ENCODE measurements at regions not wholly inside any gene's neighbourhood (a gene's known extent, or its start where the extent isn't known, plus 50 kb on each side); places are given as distances from the start of the nearest gene placed in this dataset.

DNA sequence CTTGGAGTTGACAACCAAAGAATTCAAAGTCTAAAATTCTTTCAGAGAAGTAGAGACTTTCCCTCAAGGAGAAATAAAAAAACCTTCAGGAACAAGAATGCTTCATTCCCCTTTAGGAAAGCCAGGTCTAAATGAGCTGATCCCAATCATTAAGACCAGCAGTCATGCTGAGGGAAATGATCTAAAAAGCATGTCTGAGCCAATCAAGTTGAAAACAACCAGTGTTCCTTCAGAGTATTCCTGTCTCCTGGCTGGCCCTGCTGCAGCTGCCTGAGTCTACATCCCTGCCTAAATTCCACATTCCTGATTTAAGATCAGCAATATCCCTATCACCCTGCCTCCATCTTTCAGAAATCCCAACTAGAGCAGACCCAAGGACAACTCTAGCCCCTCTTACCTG, 244.5 kb downstream of the PLK2 start:
- no peak overlapping the region for H3K27ac Mint-ChIP-seq (ENCODE audit: unreplicated experiment)
- no peak for DNase-seq
- no peaks in the 10 kb centered on the region for H3K36me3 Mint-ChIP-seq (ENCODE audit: unreplicated experiment)
- H3K27me3 Mint-ChIP-seq (ENCODE audit: unreplicated experiment), result no peaks in the 10 kb centered on the region
- H3K4me3 Mint-ChIP-seq (ENCODE audit: unreplicated experiment), result no peak overlapping the region
- H3K4me1 Mint-ChIP-seq (ENCODE audit: low read depth, unreplicated experiment), result no peaks in the 10 kb centered on the region
- peaks cover 6% of the 10 kb centered on the region for H3K9me3 Mint-ChIP-seq (ENCODE audit: unreplicated experiment)
- TF ChIP-seq, protein P1, sequence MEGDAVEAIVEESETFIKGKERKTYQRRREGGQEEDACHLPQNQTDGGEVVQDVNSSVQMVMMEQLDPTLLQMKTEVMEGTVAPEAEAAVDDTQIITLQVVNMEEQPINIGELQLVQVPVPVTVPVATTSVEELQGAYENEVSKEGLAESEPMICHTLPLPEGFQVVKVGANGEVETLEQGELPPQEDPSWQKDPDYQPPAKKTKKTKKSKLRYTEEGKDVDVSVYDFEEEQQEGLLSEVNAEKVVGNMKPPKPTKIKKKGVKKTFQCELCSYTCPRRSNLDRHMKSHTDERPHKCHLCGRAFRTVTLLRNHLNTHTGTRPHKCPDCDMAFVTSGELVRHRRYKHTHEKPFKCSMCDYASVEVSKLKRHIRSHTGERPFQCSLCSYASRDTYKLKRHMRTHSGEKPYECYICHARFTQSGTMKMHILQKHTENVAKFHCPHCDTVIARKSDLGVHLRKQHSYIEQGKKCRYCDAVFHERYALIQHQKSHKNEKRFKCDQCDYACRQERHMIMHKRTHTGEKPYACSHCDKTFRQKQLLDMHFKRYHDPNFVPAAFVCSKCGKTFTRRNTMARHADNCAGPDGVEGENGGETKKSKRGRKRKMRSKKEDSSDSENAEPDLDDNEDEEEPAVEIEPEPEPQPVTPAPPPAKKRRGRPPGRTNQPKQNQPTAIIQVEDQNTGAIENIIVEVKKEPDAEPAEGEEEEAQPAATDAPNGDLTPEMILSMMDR (IDR thresholded peaks at IDR 0.05; ENCODE audit: partially characterized antibody, unreplicated experiment), result no peak

DNA sequence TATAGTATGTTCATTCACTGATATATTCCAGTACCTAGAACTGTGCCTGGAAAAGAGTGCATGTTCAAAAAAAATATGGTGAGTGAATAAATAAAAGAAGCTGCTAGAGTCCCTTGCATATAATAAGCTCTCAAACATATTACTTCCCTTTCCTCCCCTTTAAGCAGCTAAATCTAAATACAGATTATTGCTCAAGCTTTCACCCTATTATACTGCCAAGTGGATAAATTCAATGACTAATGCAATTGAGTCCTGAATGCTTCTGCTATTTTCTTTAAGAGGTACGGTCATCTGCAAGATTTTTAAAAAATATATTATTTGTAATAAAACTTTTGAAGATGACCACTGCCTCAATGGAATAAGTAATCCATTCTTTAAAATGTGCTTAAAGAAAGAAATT, 248.4 kb downstream of the PLK2 start:
- H3K27me3 Mint-ChIP-seq (ENCODE audit: unreplicated experiment), result no peaks in the 10 kb centered on the region

DNA sequence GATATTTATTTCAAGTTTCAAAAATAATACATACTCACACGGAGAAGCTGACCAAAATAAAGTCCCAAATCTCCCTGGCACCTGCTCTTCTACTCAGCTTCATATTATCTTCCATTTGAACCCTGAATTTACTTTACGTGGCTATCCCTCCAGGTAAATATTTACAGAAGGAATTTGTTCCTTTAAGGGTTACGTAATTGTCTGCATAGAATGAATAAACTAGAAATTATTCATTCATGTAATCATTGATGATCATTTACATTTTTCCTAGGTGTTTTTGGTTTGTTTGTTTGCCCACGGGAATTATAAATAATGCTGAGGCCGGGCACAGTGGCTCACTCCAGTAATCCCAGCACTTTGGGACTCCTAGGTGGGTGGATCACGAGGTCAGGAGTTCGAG, 251.2 kb downstream of the PLK2 start:
- Mint-ChIP-seq H3K4me3 (ENCODE audit: unreplicated experiment) (no peak overlapping the region), H3K27me3 (ENCODE audit: unreplicated experiment) (no peaks in the 10 kb centered on the region), H3K9me3 (ENCODE audit: unreplicated experiment) (no peaks in the 10 kb centered on the region), H3K27ac (ENCODE audit: unreplicated experiment) (no peak overlapping the region), H3K36me3 (ENCODE audit: unreplicated experiment) (no peaks in the 10 kb centered on the region), H3K4me1 (ENCODE audit: low read depth, unreplicated experiment) (no peaks in the 10 kb centered on the region)
- TF ChIP-seq, protein P1 (IDR thresholded peaks at IDR 0.05; ENCODE audit: partially characterized antibody, unreplicated experiment), result no peak
- no peak for DNase-seq

More for the DNA sequence above, 248.4 kb downstream of the PLK2 start:
- Mint-ChIP-seq H3K27ac (ENCODE audit: unreplicated experiment) (no peak overlapping the region), H3K36me3 (ENCODE audit: unreplicated experiment) (no peaks in the 10 kb centered on the region), H3K4me3 (ENCODE audit: unreplicated experiment) (no peak overlapping the region), H3K9me3 (ENCODE audit: unreplicated experiment) (peaks cover 3% of the 10 kb centered on the region), H3K4me1 (ENCODE audit: low read depth, unreplicated experiment) (no peaks in the 10 kb centered on the region)
- TF ChIP-seq, protein P1 (IDR thresholded peaks at IDR 0.05; ENCODE audit: partially characterized antibody, unreplicated experiment), result no peak
- DNase-seq, result no peak

DNA sequence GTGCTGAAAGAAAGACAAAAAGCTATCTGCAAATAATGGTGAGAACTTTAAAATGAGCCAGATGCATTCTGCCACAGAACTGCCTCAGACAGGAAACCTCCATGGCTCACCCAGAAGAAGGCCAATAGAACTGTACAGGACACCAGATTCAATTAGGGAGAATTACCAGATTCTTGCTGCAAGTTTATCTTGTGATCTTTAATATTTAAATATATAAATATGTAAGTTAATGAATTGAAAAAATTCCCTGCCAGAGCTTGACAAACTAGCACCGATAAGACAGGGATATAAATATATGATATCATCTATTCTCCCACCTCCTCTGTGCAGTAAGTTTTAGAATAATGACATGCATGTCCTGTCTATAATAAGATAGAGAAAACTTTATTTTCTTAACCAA, 252.8 kb downstream of the PLK2 start:
- H3K27me3 Mint-ChIP-seq (ENCODE audit: unreplicated experiment), result no peaks in the 10 kb centered on the region
- H3K27ac Mint-ChIP-seq (ENCODE audit: unreplicated experiment), result no peak overlapping the region
- H3K36me3 Mint-ChIP-seq (ENCODE audit: unreplicated experiment), result no peaks in the 10 kb centered on the region
- no peaks in the 10 kb centered on the region for H3K9me3 Mint-ChIP-seq (ENCODE audit: unreplicated experiment)
- H3K4me1 Mint-ChIP-seq (ENCODE audit: low read depth, unreplicated experiment), result no peaks in the 10 kb centered on the region
- H3K4me3 Mint-ChIP-seq (ENCODE audit: unreplicated experiment), result no peak overlapping the region
- TF ChIP-seq, protein P1 (IDR thresholded peaks at IDR 0.05; ENCODE audit: partially characterized antibody, unreplicated experiment), result no peak
- DNase-seq, result no peak

DNA sequence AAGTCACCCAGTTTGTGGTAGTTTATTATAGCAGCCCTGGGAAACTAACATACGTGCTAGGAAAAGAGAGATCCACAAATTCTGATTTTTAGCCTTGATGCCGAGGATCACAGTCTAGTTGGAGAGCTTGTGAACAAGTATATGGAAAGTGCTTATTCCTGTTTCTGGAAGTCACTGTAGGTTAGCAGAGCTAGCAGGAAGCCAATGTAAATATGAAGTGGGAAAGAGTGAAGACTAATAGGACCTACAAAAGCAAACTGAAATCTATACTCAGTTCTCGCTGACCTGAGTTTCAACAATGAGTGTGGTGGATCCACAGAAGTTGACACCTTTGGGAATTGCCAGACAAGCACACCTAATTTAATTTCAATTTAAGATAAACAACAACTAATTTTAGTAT, 254.9 kb downstream of the PLK2 start:
- no peak overlapping the region for H3K27ac Mint-ChIP-seq (ENCODE audit: unreplicated experiment)
- TF ChIP-seq, protein P1 (IDR thresholded peaks at IDR 0.05; ENCODE audit: partially characterized antibody, unreplicated experiment), result no peak
- no peak overlapping the region for H3K4me3 Mint-ChIP-seq (ENCODE audit: unreplicated experiment)
- H3K36me3 Mint-ChIP-seq (ENCODE audit: unreplicated experiment), result no peaks in the 10 kb centered on the region
- H3K4me1 Mint-ChIP-seq (ENCODE audit: low read depth, unreplicated experiment), result no peaks in the 10 kb centered on the region
- no peaks in the 10 kb centered on the region for H3K9me3 Mint-ChIP-seq (ENCODE audit: unreplicated experiment)
- DNase-seq, result no peak
- no peaks in the 10 kb centered on the region for H3K27me3 Mint-ChIP-seq (ENCODE audit: unreplicated experiment)
